NCI-H128 (cell line): ENCODE measurements at regions not wholly inside any gene's neighbourhood (a gene's known extent, or its start where the extent isn't known, plus 50 kb on each side); places are given as distances from the start of the nearest gene placed in this dataset.
"Not testable (repeated sequence)": the region's sequence is repeated elsewhere in the genome, so short reads cannot be mapped to it uniquely, and the experiment has no call there.

Experiments used
- DNase-seq: peaks from one replicate; lab custom pipeline; 2025; ENCODE audit not compliant: unreplicated experiment; lab: John Stamatoyannopoulos, UW

- DNase-seq: no peak
Measured at GRCh38 chr10:33485276-33485675, 150.8 kb upstream of the NRP1 start.

GRCh38 chr10:33484787-33485186 is 150.3 kb upstream of the NRP1 start:
- no peak for DNase-seq

- no peak for DNase-seq
Measured at GRCh38 chr10:33483816-33484190, 149.3 kb upstream of the NRP1 start.

GRCh38 chr10:33483124-33483815 is 148.8 kb upstream of the NRP1 start:
- peak; percentile 58 for DNase-seq

GRCh38 chr10:33482486-33482885 is 148.0 kb upstream of the NRP1 start:
- no peak for DNase-seq

GRCh38 chr10:33481184-33481583 is 146.7 kb upstream of the NRP1 start:
- no peak for DNase-seq

GRCh38 chr10:33480417-33480816 is 145.9 kb upstream of the NRP1 start:
- not testable (repeated sequence) for DNase-seq

- DNase-seq: no peak
Measured at GRCh38 chr10:33478675-33479125, 144.2 kb upstream of the NRP1 start.

GRCh38 chr10:33478089-33478674 is 143.7 kb upstream of the NRP1 start:
- no peak for DNase-seq

- no peak for DNase-seq
Measured at GRCh38 chr10:33477291-33478088, 143.0 kb upstream of the NRP1 start.

GRCh38 chr10:33476757-33477273 is 142.3 kb upstream of the NRP1 start:
- no peak for DNase-seq

- DNase-seq: no peak
Measured at GRCh38 chr10:33473688-33474087, 139.2 kb upstream of the NRP1 start.

- not testable (repeated sequence) for DNase-seq
Measured at GRCh38 chr10:33468006-33468405, 133.5 kb upstream of the NRP1 start.

GRCh38 chr10:33465747-33466146 is 131.3 kb upstream of the NRP1 start:
- no peak for DNase-seq

- DNase-seq: no peak
Measured at GRCh38 chr10:33463011-33463410, 128.5 kb upstream of the NRP1 start.

GRCh38 chr10:33461295-33461640 is 126.8 kb upstream of the NRP1 start:
- DNase-seq: no peak

- no peak for DNase-seq
Measured at GRCh38 chr10:33460505-33461294, 126.2 kb upstream of the NRP1 start.

GRCh38 chr10:33459602-33460001 is 125.1 kb upstream of the NRP1 start:
- no peak for DNase-seq

- no peak for DNase-seq
Measured at GRCh38 chr10:33455029-33455428, 120.6 kb upstream of the NRP1 start.

GRCh38 chr10:33454554-33454953 is 120.1 kb upstream of the NRP1 start:
- no peak for DNase-seq
